ENCODE measurements at regions not wholly inside any gene's neighbourhood (a gene's known extent, or its start where the extent isn't known, plus 50 kb on each side); places are given as distances from the start of the nearest gene placed in this dataset.

GRCh38 chr2:153812632-153813031 lies 59.1 kb upstream of the GALNT13 start (continued):
- TF ChIP-seq CHD7 (IDR thresholded peaks at IDR 0.05; ENCODE audit: insufficient replicate concordance, low read length): no peak
- TF ChIP-seq, protein P1, sequence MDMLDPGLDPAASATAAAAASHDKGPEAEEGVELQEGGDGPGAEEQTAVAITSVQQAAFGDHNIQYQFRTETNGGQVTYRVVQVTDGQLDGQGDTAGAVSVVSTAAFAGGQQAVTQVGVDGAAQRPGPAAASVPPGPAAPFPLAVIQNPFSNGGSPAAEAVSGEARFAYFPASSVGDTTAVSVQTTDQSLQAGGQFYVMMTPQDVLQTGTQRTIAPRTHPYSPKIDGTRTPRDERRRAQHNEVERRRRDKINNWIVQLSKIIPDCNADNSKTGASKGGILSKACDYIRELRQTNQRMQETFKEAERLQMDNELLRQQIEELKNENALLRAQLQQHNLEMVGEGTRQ (IDR thresholded peaks at IDR 0.05; ENCODE audit: low read length): no peak
